Thyroid gland (tissue), 4 donors: ENCODE measurements at regions not wholly inside any gene's neighbourhood (a gene's known extent, or its start where the extent isn't known, plus 50 kb on each side); places are given as distances from the start of the nearest gene placed in this dataset.

Experiments used
- POLR2A ChIP-seq, 2 donors: fragments of 450-650 bp; IDR thresholded peaks; one replicate each; pipeline ENCODE4 v1.6.1; 2017; ENCODE audit warnings: antibody characterized with exemption in 2 of 2, mild to moderate bottlenecking in 2 of 2, moderate library complexity in 1 of 2
- TF ChIP-seq, protein P1 (sequence below), 6 experiments: fragments of 200-600 bp in 3 of 6; fragments of 450-650 bp in 3 of 6; sonication (generic) in 3 of 6; IDR thresholded peaks; one replicate each; pipeline ENCODE4 v1.5.1; 2016 to 2019; ENCODE audit warnings: antibody characterized with exemption in 6 of 6, mild to moderate bottlenecking in 2 of 6, inconsistent platforms in 1 of 6, moderate library complexity in 1 of 6

DNA sequence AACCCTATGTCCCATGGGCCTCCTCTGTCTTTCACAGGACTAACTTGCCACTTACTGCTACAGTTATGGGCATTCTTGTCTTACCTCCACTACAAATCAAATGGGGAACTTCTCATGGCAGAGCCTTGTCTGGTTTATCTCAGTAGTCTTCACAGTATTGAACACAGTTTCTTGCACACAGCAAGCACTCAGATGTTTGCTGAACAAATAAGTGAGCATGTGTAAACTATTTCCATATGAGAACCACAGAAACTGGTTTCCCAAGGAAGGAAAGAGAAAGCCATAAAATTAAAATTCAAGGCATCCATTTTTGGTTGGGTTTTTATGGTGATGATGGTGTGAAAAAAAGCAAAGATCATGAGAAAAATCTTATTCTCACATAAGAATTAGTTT is 189.2 kb downstream of the MEX3B start:
- TF ChIP-seq, protein P1, sequence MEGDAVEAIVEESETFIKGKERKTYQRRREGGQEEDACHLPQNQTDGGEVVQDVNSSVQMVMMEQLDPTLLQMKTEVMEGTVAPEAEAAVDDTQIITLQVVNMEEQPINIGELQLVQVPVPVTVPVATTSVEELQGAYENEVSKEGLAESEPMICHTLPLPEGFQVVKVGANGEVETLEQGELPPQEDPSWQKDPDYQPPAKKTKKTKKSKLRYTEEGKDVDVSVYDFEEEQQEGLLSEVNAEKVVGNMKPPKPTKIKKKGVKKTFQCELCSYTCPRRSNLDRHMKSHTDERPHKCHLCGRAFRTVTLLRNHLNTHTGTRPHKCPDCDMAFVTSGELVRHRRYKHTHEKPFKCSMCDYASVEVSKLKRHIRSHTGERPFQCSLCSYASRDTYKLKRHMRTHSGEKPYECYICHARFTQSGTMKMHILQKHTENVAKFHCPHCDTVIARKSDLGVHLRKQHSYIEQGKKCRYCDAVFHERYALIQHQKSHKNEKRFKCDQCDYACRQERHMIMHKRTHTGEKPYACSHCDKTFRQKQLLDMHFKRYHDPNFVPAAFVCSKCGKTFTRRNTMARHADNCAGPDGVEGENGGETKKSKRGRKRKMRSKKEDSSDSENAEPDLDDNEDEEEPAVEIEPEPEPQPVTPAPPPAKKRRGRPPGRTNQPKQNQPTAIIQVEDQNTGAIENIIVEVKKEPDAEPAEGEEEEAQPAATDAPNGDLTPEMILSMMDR (IDR thresholded peaks at IDR 0.05), result no peak
- no peak for TF ChIP-seq POLR2A (IDR thresholded peaks at IDR 0.05)
